Mesothelial cell of epicardium (in vitro differentiated cells): ENCODE measurements at regions not wholly inside any gene's neighbourhood (a gene's known extent, or its start where the extent isn't known, plus 50 kb on each side); places are given as distances from the start of the nearest gene placed in this dataset.

Experiments used
- DNase-seq, 2 experiments: peaks; one replicate each; pipeline ENCODE4 v3.0.0; 2021; ENCODE audit warnings: low spot score in 2 of 2; ENCODE audit not compliant: unreplicated experiment in 2 of 2
- H3K27ac Mint-ChIP-seq: 2 replicates; pipeline ENCODE4 v1.8.0; 2021; ENCODE audit warnings: mixed read lengths
- H3K27me3 Mint-ChIP-seq: 2 replicates; pipeline ENCODE4 v1.8.0; 2021; ENCODE audit warnings: low read depth, mixed read lengths
- H3K36me3 Mint-ChIP-seq: 2 replicates; pipeline ENCODE4 v1.8.0; 2021; ENCODE audit warnings: mixed read lengths
- H3K4me1 Mint-ChIP-seq: 2 replicates; pipeline ENCODE4 v1.8.0; 2021; ENCODE audit warnings: mixed read lengths
- H3K4me3 Mint-ChIP-seq: 2 replicates; pipeline ENCODE4 v1.8.0; 2021; ENCODE audit warnings: mild to moderate bottlenecking, moderate library complexity, mixed read lengths
- H3K9me3 Mint-ChIP-seq: 2 replicates; pipeline ENCODE4 v1.8.0; 2021; ENCODE audit warnings: mixed read lengths
- TF ChIP-seq, protein P1 (sequence below): fragments of 200-600 bp; sonication (generic); IDR thresholded peaks from one replicate; pipeline ENCODE4 v1.5.0; 2021; ENCODE audit warnings: antibody characterized with exemption; ENCODE audit not compliant: unreplicated experiment

- H3K27me3 Mint-ChIP-seq, result peaks cover 29% of the 10 kb centered on the region
- TF ChIP-seq, protein P1, sequence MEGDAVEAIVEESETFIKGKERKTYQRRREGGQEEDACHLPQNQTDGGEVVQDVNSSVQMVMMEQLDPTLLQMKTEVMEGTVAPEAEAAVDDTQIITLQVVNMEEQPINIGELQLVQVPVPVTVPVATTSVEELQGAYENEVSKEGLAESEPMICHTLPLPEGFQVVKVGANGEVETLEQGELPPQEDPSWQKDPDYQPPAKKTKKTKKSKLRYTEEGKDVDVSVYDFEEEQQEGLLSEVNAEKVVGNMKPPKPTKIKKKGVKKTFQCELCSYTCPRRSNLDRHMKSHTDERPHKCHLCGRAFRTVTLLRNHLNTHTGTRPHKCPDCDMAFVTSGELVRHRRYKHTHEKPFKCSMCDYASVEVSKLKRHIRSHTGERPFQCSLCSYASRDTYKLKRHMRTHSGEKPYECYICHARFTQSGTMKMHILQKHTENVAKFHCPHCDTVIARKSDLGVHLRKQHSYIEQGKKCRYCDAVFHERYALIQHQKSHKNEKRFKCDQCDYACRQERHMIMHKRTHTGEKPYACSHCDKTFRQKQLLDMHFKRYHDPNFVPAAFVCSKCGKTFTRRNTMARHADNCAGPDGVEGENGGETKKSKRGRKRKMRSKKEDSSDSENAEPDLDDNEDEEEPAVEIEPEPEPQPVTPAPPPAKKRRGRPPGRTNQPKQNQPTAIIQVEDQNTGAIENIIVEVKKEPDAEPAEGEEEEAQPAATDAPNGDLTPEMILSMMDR, result no peak
- H3K4me3 Mint-ChIP-seq, result no peak overlapping the region
- no peaks in the 10 kb centered on the region for H3K4me1 Mint-ChIP-seq
- DNase-seq, result no peak
- no peak overlapping the region for H3K27ac Mint-ChIP-seq
- no peaks in the 10 kb centered on the region for H3K36me3 Mint-ChIP-seq
- no peaks in the 10 kb centered on the region for H3K9me3 Mint-ChIP-seq
These were observed 51.3 kb upstream of the TOP3B start for GRCh38 chr22:22033803-22034468.

GRCh38 chr22:22032906-22033802 lies 50.6 kb upstream of the TOP3B start:
- Mint-ChIP-seq H3K36me3 (no peaks in the 10 kb centered on the region), H3K27me3 (peaks cover 27% of the 10 kb centered on the region), H3K4me3 (no peak overlapping the region), H3K4me1 (no peaks in the 10 kb centered on the region), H3K9me3 (no peaks in the 10 kb centered on the region), H3K27ac (no peak overlapping the region)
- DNase-seq, result no peak
- TF ChIP-seq, protein P1, result no peak

DNA sequence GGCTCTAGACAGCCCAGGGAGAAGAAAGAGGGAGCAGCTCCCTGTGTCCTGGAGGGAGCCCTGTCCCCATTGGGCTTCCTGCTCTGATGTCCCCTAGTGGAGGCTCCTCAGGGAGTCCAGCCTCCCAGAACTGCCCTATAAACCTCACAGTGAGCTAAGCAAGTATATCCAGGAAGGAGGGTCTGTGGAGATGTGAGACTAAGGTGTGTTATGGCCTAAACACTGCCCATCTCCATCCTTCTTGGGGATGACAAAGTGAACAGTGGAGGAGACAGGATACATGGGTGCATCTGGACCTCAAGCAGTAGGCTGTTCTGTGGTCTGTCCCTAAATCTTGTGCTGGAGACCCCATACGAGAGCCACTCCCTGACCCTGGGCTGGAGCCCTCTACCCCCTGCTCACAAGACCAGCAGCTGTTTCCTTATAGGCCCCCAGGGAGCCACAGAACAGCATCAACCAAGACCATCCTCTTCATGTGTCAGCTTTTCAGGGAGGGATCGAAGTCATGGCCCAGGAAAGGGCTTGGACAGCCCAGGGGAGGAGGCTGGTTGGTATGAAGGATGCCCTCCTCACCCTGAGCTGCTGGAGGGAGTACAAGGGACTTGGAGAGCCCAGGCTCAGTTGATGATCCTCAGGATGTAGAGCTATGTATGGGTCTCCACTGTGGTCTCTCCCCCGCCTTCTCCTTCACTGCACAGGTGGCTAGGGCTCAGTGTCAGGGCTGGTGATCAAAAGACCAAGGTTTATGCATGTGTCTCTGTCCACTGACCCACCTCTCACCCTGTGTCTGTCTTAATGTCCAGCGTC lies 49.7 kb upstream of the TOP3B start:
- Mint-ChIP-seq H3K4me1 (no peaks in the 10 kb centered on the region), H3K4me3 (no peak overlapping the region), H3K36me3 (no peaks in the 10 kb centered on the region), H3K9me3 (no peaks in the 10 kb centered on the region), H3K27ac (no peak overlapping the region), H3K27me3 (peaks cover 27% of the 10 kb centered on the region)
- TF ChIP-seq, protein P1, result no peak
- no peak for DNase-seq
